Stimulated activated CD8-positive, alpha-beta memory T cell treated with anti-CD3 and anti-CD28 coated beads, Interleukin-4, amount 100 ng/mL, for 4 hours (primary cell): ENCODE measurements at regions not wholly inside any gene's neighbourhood (a gene's known extent, or its start where the extent isn't known, plus 50 kb on each side); places are given as distances from the start of the nearest gene placed in this dataset.

Source experiments
- DNase-seq, 2 donors: peaks; one replicate each; pipeline ENCODE4 v3.0.0-alpha.2; 2020; ENCODE audit warnings: low read depth in 2 of 2, low spot score in 1 of 2

- DNase-seq, result no peak
Observed at GRCh38 chr12:31783996-31784645, 55.3 kb upstream of the AMN1 start.

- DNase-seq, result no peak
Observed at GRCh38 chr12:31783556-31783955, 54.7 kb upstream of the AMN1 start.

DNA sequence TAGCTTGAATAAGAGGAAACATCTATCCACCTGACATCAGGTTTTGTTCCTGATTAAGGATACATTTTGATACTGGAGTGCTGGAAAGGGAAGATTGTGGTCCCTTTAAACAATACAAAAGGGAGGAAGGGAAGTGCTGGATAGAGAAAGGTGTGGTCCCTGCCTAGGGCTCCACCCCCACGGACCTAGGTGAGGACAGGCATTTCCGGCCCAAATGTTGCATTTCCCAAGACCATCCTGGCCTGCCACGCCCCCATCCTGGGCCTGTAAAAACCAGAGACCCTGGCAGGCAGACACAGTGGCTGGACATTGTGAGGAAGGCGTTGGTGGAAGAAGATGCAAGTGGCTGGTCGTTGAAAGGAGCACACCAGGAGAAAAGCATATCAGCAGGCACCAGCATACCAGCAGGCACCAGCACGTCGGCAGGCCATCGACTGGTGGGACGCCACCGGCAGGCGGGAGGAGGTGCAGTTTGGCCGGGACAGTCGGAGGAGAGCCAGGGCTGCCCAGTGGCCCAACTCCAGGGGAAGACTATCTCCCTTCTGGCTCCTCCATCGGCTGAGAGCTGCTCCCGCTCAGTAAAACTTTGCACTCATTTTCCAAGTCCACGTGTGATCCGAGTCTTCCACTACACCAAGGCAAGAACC, 53.2 kb upstream of the AMN1 start:
- no peak for DNase-seq

DNA sequence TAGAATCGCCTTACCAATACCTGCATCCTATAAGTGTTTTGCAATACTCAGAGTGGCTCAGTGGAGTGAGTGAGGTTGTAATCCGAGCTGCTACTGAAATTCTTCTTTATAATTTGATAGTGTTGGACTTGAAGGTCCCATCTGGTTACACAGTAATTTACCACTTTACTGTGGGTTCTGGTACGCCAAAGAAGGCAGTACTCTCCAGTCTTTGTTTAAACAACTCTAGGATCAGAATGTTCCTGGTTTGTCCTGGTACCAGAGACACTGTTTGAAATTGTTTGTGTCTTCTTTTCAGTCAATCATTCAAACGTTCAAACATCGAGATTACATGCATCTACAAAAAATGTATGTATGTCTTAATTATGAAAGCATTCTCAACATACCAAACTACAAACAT, 51.3 kb upstream of the AMN1 start:
- DNase-seq, result no peak

GRCh38 chr12:31778687-31779086, 49.9 kb upstream of the AMN1 start:
- no peak for DNase-seq
